Sigmoid colon (tissue), 4 donors: ENCODE measurements at regions not wholly inside any gene's neighbourhood (a gene's known extent, or its start where the extent isn't known, plus 50 kb on each side); places are given as distances from the start of the nearest gene placed in this dataset.

Experiments used
- EP300 ChIP-seq, 4 donors: sonication (generic); formaldehyde crosslinking; IDR thresholded peaks; one replicate each; pipeline ENCODE4 v1.6.1; 2017; ENCODE audit warnings: antibody characterized with exemption in 4 of 4
- POLR2A ChIP-seq, 2 donors: fragments of 450-650 bp; IDR thresholded peaks; one replicate each; pipeline ENCODE4 v1.6.1; 2016; ENCODE audit warnings: antibody characterized with exemption in 2 of 2, mild to moderate bottlenecking in 2 of 2, moderate library complexity in 2 of 2
- TF ChIP-seq, protein P1 (sequence below), 4 experiments: fragments of 450-650 bp in 3 of 4; fragments of 200-600 bp in 1 of 4; IDR thresholded peaks; one replicate each; pipeline ENCODE4 v1.5.1; 2016 to 2019; ENCODE audit warnings: antibody characterized with exemption in 4 of 4, mild to moderate bottlenecking in 3 of 4, moderate library complexity in 2 of 4

DNA sequence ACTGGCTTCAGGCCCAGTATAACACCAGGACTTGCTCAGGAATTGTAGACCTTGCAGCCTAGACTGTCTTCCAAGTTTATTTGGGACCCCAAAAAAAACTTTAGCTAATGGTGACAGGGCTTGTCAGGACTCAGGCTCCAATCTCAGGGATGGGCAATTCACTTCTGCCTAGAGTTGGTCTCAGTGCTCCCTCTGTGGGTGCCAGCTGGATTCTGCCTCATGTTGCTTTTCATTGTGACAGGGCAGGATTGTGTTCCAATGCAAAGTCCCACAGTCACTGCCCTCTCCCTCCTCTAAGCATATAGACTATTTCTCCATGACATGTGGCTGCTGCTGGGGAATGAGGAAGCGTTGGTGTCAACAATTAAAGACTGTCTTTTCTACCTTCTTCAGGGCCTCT, 174.7 kb downstream of the CYLC2 start:
- no peak for TF ChIP-seq EP300 (IDR thresholded peaks at IDR 0.05)
- TF ChIP-seq, protein P1, sequence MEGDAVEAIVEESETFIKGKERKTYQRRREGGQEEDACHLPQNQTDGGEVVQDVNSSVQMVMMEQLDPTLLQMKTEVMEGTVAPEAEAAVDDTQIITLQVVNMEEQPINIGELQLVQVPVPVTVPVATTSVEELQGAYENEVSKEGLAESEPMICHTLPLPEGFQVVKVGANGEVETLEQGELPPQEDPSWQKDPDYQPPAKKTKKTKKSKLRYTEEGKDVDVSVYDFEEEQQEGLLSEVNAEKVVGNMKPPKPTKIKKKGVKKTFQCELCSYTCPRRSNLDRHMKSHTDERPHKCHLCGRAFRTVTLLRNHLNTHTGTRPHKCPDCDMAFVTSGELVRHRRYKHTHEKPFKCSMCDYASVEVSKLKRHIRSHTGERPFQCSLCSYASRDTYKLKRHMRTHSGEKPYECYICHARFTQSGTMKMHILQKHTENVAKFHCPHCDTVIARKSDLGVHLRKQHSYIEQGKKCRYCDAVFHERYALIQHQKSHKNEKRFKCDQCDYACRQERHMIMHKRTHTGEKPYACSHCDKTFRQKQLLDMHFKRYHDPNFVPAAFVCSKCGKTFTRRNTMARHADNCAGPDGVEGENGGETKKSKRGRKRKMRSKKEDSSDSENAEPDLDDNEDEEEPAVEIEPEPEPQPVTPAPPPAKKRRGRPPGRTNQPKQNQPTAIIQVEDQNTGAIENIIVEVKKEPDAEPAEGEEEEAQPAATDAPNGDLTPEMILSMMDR (IDR thresholded peaks at IDR 0.05): no peak
- TF ChIP-seq POLR2A (IDR thresholded peaks at IDR 0.05): no peak
